Lower leg skin (tissue), 4 donors: ENCODE measurements at regions not wholly inside any gene's neighbourhood (a gene's known extent, or its start where the extent isn't known, plus 50 kb on each side); places are given as distances from the start of the nearest gene placed in this dataset.

Source experiments
- DNase-seq, 2 donors: peaks; one replicate each; pipeline ENCODE4 v3.0.0-alpha.2; 2019; ENCODE audit warnings: low spot score in 2 of 2
- H3K4me3 ChIP-seq: fragments of 200-600 bp; sonication (generic); 2 replicates; pipeline ENCODE4 v1.5.1; 2017; ENCODE audit warnings: mild to moderate bottlenecking, low read depth; ENCODE audit not compliant: poor library complexity, severe bottlenecking
- POLR2A ChIP-seq, 2 donors: fragments of 450-650 bp; IDR thresholded peaks; one replicate each; pipeline ENCODE4 v1.6.1; 2016 to 2017; ENCODE audit warnings: antibody characterized with exemption in 2 of 2, mild to moderate bottlenecking in 1 of 2, moderate library complexity in 1 of 2
- WGBS, 2 donors: methylation state at CpG; one replicate each; pipeline ENCODE4 v1.1.5; 2018; 5-methylcytosine and 5-hydroxymethylcytosine counted together
- intact Hi-C: fragments of 100-400 bp; cut with DNase I; formaldehyde crosslinking; loops from one replicate; pipeline ENCODE4 v1.15.0; 2023; ENCODE audit warnings: low total_unique reads
- TF ChIP-seq, protein P1 (sequence below), 3 donors: fragments of 450-650 bp; IDR thresholded peaks; one replicate each; pipeline ENCODE4 v1.5.1; 2016; ENCODE audit warnings: antibody characterized with exemption in 3 of 3, mild to moderate bottlenecking in 3 of 3, moderate library complexity in 2 of 3

DNA sequence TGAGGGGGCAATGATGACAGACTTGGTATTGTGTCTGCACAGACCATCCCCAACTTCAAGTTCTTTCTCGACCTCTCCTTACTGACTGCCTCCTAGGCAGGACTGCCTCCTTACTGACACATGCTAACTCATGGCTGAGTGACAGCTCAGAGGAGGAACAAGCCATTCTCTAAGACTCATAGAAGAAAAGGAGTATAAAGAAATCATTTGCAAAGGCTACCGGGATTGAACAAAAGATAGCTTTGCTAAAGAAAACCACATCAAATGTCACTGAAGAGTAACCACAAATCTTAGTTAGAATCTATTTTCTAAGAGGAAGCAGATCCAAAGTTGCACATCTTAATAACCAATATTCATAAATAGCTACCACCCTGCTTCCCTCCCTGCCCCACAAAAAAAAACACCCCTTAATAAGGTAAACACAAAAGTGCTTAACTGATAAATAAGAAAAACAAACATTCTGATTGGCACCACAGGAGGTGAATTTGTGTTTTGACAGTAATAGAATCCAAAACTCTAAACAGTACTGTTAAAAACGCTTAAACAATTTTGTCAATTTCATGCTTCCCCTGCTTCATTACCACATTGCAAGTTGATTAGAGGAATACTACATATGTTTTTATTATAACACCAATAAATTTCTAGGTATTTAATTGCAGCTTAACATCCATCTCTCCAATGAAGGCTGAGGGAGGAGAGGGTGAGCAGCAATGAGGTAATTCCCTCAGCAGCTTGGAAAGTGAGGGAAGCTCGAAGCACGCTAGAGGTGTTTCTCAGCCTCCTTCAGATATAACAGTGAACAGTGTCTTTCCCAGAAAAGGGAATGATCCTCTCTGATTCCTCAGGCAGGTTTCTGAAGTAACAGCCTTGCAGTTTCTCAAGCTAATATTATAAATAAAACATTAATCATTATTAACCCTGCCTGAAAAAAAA is 160.0 kb downstream of the HNRNPD start:
- WGBS, 2 donors = 43 to 50% methylated on average over 5 of the region's 5 CpGs
- intact Hi-C loops = no loop called here
- DNase-seq = no peak
- no peak for TF ChIP-seq POLR2A (IDR thresholded peaks at IDR 0.05)
- TF ChIP-seq, protein P1, sequence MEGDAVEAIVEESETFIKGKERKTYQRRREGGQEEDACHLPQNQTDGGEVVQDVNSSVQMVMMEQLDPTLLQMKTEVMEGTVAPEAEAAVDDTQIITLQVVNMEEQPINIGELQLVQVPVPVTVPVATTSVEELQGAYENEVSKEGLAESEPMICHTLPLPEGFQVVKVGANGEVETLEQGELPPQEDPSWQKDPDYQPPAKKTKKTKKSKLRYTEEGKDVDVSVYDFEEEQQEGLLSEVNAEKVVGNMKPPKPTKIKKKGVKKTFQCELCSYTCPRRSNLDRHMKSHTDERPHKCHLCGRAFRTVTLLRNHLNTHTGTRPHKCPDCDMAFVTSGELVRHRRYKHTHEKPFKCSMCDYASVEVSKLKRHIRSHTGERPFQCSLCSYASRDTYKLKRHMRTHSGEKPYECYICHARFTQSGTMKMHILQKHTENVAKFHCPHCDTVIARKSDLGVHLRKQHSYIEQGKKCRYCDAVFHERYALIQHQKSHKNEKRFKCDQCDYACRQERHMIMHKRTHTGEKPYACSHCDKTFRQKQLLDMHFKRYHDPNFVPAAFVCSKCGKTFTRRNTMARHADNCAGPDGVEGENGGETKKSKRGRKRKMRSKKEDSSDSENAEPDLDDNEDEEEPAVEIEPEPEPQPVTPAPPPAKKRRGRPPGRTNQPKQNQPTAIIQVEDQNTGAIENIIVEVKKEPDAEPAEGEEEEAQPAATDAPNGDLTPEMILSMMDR (IDR thresholded peaks at IDR 0.05) = no peak
- no peak overlapping the region for H3K4me3 ChIP-seq

DNA sequence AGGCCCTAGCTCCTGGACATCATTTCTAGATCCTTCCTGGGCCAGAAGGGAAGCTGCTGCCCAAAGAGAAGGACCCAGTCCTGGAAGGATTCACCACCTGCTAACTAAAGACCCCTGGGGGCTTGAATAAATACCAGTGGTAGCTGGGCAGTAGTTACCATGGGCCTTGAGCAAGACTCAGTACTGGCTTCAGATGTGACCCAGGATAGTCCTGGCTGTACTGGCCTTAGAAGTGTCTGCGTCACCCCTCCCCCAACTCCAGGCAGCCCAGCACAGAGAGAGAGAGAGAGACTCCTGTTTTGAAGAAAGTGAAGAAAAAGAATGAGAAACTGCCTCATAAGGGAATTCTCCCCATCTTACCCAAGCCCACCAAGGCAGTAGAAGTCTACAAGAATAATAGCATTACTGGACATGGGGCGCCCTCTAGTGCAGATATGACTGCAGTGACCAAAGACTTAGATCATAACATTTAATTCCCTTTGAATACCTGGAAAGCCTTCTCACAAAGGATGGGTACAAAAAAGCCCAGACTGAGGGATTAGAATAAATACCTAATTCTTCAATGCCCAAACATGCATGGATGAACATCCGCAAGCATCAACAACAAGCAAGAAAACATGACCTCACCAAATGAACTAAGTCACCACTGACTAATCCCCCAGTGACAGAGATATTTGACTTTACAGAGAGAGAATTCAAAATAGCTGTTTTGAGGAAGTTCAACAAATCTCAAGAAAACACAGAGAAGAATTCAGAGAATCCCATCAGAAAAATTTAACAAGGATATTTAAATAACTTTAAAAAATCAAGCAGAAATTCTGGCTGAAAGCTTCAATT is 171.8 kb downstream of the HNRNPD start:
- DNase-seq = no peak
- TF ChIP-seq POLR2A (IDR thresholded peaks at IDR 0.05) = no peak
- TF ChIP-seq, protein P1 (IDR thresholded peaks at IDR 0.05) = no peak
- 53 to 59% methylated on average over 3 of the region's 3 CpGs for WGBS, 2 donors
- intact Hi-C loops = no loop called here
- H3K4me3 ChIP-seq = no peak overlapping the region

GRCh38 chr4:82201303-82201702 is 172.5 kb downstream of the HNRNPD start:
- H3K4me3 ChIP-seq = no peak overlapping the region
- intact Hi-C loops = no loop called here
- DNase-seq = no peak
- WGBS, 2 donors = 81 to 89% methylated on average over 1 of the region's 1 CpG
- TF ChIP-seq, protein P1 (IDR thresholded peaks at IDR 0.05) = no peak
- no peak for TF ChIP-seq POLR2A (IDR thresholded peaks at IDR 0.05)

- no peak for TF ChIP-seq POLR2A (IDR thresholded peaks at IDR 0.05)
- TF ChIP-seq, protein P1 (IDR thresholded peaks at IDR 0.05) = no peak
- intact Hi-C loops = no loop called here
- no peak for DNase-seq
- 42 to 50% methylated on average over 1 of the region's 1 CpG for WGBS, 2 donors
- no peak overlapping the region for H3K4me3 ChIP-seq
Observed at GRCh38 chr4:82200046-82200445, 173.7 kb downstream of the HNRNPD start.

GRCh38 chr4:82194329-82194728 is 179.5 kb downstream of the HNRNPD start:
- intact Hi-C loops = no loop called here
- WGBS, 2 donors = 71 to 77% methylated on average over 4 of the region's 4 CpGs
- no peak for TF ChIP-seq POLR2A (IDR thresholded peaks at IDR 0.05)
- TF ChIP-seq, protein P1 (IDR thresholded peaks at IDR 0.05) = no peak
- no peak for DNase-seq
- no peak overlapping the region for H3K4me3 ChIP-seq
